Liver (tissue), 8 donors: ENCODE measurements at regions not wholly inside any gene's neighbourhood (a gene's known extent, or its start where the extent isn't known, plus 50 kb on each side); places are given as distances from the start of the nearest gene placed in this dataset.

Experiments
- DNase-seq: peaks from one replicate; pipeline ENCODE4 v3.0.0-alpha.2; 2017; ENCODE audit warnings: low spot score
- H3K27ac ChIP-seq, 2 donors: one replicate each; pipeline ENCODE4 v1.7.0; 2013; ENCODE audit warnings: inconsistent platforms in 2 of 2, low read length in 2 of 2, control low read depth in 1 of 2, low read depth in 1 of 2, mild to moderate bottlenecking in 1 of 2
- H3K27me3 ChIP-seq, 4 donors: one replicate each; pipeline versions ENCODE4 v1.6.1 to v1.7.0; 2013; ENCODE audit warnings: low read length in 3 of 4, inconsistent platforms in 1 of 4, mild to moderate bottlenecking in 1 of 4, moderate library complexity in 1 of 4; ENCODE audit not compliant: control insufficient read depth in 4 of 4, insufficient read depth in 4 of 4
- H3K36me3 ChIP-seq, 4 donors: one replicate each; pipeline versions ENCODE4 v1.6.1 to v1.7.0; 2013; ENCODE audit warnings: low read length in 3 of 4, mild to moderate bottlenecking in 3 of 4, low read depth in 1 of 4, moderate library complexity in 1 of 4; ENCODE audit not compliant: control insufficient read depth in 4 of 4, insufficient read depth in 3 of 4
- H3K4me1 ChIP-seq, 4 donors: one replicate each; pipeline versions ENCODE4 v1.6.1 to v1.7.0; 2013; ENCODE audit warnings: low read length in 3 of 4, mild to moderate bottlenecking in 3 of 4, moderate library complexity in 1 of 4; ENCODE audit not compliant: control insufficient read depth in 4 of 4, insufficient read depth in 4 of 4
- H3K4me3 ChIP-seq, 3 donors: one replicate each; pipeline versions ENCODE4 v1.6.1 to v1.7.0; 2013; ENCODE audit warnings: low read length in 3 of 3, control low read depth in 1 of 3, low read depth in 1 of 3, mild to moderate bottlenecking in 1 of 3
- H3K9ac ChIP-seq, 2 donors: one replicate each; pipeline ENCODE4 v1.7.0; 2013; ENCODE audit warnings: low read length in 2 of 2, mild to moderate bottlenecking in 2 of 2, moderate library complexity in 2 of 2, control low read depth in 1 of 2, low read depth in 1 of 2
- H3K9me3 ChIP-seq, 4 donors: one replicate each; pipeline versions ENCODE4 v1.6.1 to v1.7.0; 2013; ENCODE audit warnings: low read length in 3 of 4; ENCODE audit not compliant: control insufficient read depth in 4 of 4
- EGR1 ChIP-seq, 2 donors: IDR thresholded peaks; 2 replicates each; pipeline ENCODE4 v1.6.1; 2016 to 2018; ENCODE audit warnings: antibody characterized with exemption in 2 of 2, low read depth in 2 of 2
- FOXA2 ChIP-seq: IDR thresholded peaks from 2 replicates; pipeline ENCODE4 v1.6.1; 2016; ENCODE audit warnings: antibody characterized with exemption
- GABPA ChIP-seq, 2 donors: IDR thresholded peaks in 1 of 2; conservative IDR thresholded peaks in 1 of 2; 2 replicates each; pipeline ENCODE4 v1.6.1; 2016; ENCODE audit warnings: antibody characterized with exemption in 2 of 2, mild to moderate bottlenecking in 1 of 2, moderate library complexity in 1 of 2
- HNF4A ChIP-seq, 2 donors: conservative IDR thresholded peaks; 2 replicates each; pipeline ENCODE4 v1.6.1; 2016; ENCODE audit warnings: antibody characterized with exemption in 2 of 2, mild to moderate bottlenecking in 2 of 2
- JUND ChIP-seq, 2 donors: IDR thresholded peaks; 2 replicates each; pipeline ENCODE4 v1.6.1; 2016; ENCODE audit warnings: antibody characterized with exemption in 2 of 2
- NR2F2 ChIP-seq: IDR thresholded peaks from 2 replicates; pipeline ENCODE4 v1.6.1; 2016; ENCODE audit warnings: antibody characterized with exemption
- RAD21 ChIP-seq, 2 donors: IDR thresholded peaks; 2 replicates each; pipeline ENCODE4 v1.6.1; 2016; ENCODE audit warnings: antibody characterized with exemption in 2 of 2, mild to moderate bottlenecking in 2 of 2
- RXRA ChIP-seq, 2 donors: IDR thresholded peaks; 2 replicates each; pipeline ENCODE4 v1.6.1; 2017 to 2018; ENCODE audit warnings: antibody characterized with exemption in 2 of 2, mild to moderate bottlenecking in 1 of 2
- TAF1 ChIP-seq: conservative IDR thresholded peaks from 2 replicates; pipeline ENCODE4 v1.6.1; 2016; ENCODE audit warnings: antibody characterized with exemption, mild to moderate bottlenecking
- YY1 ChIP-seq: IDR thresholded peaks from 2 replicates; pipeline ENCODE4 v1.6.1; 2016; ENCODE audit warnings: antibody characterized with exemption, mild to moderate bottlenecking
- ZBTB33 ChIP-seq: IDR thresholded peaks from 2 replicates; pipeline ENCODE4 v1.6.1; 2016; ENCODE audit warnings: antibody characterized with exemption
- WGBS: extraction: QIAGEN DNeasy Blood & Tissue Kit; methylation state at CpG from one replicate; pipeline ENCODE4 v1.1.7; 2013; 5-methylcytosine and 5-hydroxymethylcytosine counted together
- TF ChIP-seq, protein P1 (sequence below): IDR thresholded peaks from 2 replicates; pipeline ENCODE4 v1.6.1; 2016; ENCODE audit warnings: antibody characterized with exemption, mild to moderate bottlenecking
- TF ChIP-seq, protein P2 (sequence below): IDR thresholded peaks from 2 replicates; pipeline ENCODE4 v1.6.1; 2016; ENCODE audit warnings: antibody characterized with exemption
- TF ChIP-seq, protein P3 (sequence below): fragments of 150-350 bp; IDR thresholded peaks from 2 replicates; pipeline ENCODE4 v1.5.1; 2017; ENCODE audit warnings: improper control_type of control experiment, low read depth, low read length; ENCODE audit not compliant: missing input control
- donor health status: healthy.
- donor health status: healthy.
- donor health status: healthy.
- donor health status: healthy.
- donor health status: healthy.

DNA sequence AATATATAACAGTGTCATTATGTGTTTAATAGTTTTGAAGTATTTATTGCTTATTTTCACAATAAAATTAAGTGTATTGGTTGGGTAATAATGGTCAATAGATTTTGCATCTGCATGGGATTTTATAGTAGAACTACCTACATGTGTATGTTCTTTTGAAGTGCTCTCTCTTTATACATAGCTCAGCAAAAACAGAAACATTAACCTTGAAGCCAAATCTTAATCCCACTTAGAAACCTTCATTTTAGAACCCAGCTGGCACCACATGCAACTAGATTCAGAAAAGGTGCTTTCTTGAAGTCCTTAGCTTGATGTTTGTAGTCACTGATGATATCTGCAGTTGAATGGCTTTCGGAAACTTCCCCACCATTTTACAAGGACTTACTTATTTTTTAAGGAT is 146.9 kb upstream of the IL12A start:
- no peaks in the 10 kb centered on the region for H3K36me3 ChIP-seq
- no peaks in the 10 kb centered on the region for H3K9me3 ChIP-seq
- TF ChIP-seq GABPA (IDR thresholded peaks at IDR 0.05 in 1 of 2, conservative IDR thresholded peaks at IDR 0.05 in 1 of 2), result no peak
- TF ChIP-seq RXRA (IDR thresholded peaks at IDR 0.05), result no peak
- H3K27ac ChIP-seq, result no peak overlapping the region
- no peak overlapping the region for H3K9ac ChIP-seq
- DNase-seq, result no peak
- peaks cover 0 to 7% (median 5%) of the 10 kb centered on the region in 4 donors for H3K4me1 ChIP-seq
- 90% methylated on average over 1 of the region's 1 CpG for WGBS
- no peaks in the 10 kb centered on the region for H3K27me3 ChIP-seq
- no peak overlapping the region for H3K4me3 ChIP-seq

- Histone ChIP-seq H3K9me3 (no peaks in the 10 kb centered on the region), H3K27ac (no peak overlapping the region), H3K36me3 (no peaks in the 10 kb centered on the region), H3K4me1 (peaks cover 0 to 7% (median 5%) of the 10 kb centered on the region in 4 donors), H3K4me3 (no peak overlapping the region), H3K9ac (no peak overlapping the region), H3K27me3 (no peaks in the 10 kb centered on the region)
- no peak for DNase-seq
- 82% methylated on average over 7 of the region's 7 CpGs for WGBS
- TF ChIP-seq FOXA2 (no peak), ZBTB33 (no peak), RAD21 (IDR thresholded peaks at IDR 0.05) (no peak), YY1 (no peak), NR2F2 (no peak), TAF1 (no peak)
- TF ChIP-seq, protein P1, sequence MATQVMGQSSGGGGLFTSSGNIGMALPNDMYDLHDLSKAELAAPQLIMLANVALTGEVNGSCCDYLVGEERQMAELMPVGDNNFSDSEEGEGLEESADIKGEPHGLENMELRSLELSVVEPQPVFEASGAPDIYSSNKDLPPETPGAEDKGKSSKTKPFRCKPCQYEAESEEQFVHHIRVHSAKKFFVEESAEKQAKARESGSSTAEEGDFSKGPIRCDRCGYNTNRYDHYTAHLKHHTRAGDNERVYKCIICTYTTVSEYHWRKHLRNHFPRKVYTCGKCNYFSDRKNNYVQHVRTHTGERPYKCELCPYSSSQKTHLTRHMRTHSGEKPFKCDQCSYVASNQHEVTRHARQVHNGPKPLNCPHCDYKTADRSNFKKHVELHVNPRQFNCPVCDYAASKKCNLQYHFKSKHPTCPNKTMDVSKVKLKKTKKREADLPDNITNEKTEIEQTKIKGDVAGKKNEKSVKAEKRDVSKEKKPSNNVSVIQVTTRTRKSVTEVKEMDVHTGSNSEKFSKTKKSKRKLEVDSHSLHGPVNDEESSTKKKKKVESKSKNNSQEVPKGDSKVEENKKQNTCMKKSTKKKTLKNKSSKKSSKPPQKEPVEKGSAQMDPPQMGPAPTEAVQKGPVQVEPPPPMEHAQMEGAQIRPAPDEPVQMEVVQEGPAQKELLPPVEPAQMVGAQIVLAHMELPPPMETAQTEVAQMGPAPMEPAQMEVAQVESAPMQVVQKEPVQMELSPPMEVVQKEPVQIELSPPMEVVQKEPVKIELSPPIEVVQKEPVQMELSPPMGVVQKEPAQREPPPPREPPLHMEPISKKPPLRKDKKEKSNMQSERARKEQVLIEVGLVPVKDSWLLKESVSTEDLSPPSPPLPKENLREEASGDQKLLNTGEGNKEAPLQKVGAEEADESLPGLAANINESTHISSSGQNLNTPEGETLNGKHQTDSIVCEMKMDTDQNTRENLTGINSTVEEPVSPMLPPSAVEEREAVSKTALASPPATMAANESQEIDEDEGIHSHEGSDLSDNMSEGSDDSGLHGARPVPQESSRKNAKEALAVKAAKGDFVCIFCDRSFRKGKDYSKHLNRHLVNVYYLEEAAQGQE, result no peak
Measured at GRCh38 chr3:159843840-159844730, 144.6 kb upstream of the IL12A start.

DNA sequence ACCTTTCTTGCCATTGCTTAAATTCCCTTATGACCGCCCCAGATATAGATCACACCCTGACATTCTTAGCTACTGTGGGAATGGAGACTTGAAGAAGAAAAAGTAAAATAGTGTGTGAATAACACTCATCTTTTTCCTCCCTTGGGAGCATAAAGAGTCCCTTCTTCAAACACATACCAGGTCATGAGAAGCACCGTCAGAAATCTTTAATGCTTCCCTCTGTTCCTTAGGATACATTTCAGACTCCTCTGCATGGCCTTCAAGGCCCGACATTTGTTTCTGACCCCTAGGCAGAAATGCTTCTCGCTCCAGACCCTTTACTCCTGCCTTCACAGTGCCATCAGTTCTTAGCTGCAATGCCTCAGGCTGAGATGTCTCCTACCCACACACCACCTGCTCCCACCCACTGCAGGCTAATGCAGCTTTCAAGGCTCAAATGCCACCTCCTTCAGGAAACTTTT is 143.8 kb upstream of the IL12A start:
- Histone ChIP-seq H3K36me3 (no peaks in the 10 kb centered on the region), H3K4me3 (no peak overlapping the region), H3K9ac (no peak overlapping the region), H3K4me1 (peaks cover 0 to 7% (median 5%) of the 10 kb centered on the region in 4 donors), H3K9me3 (no peaks in the 10 kb centered on the region), H3K27me3 (no peaks in the 10 kb centered on the region), H3K27ac (no peak overlapping the region)
- 90% methylated on average over 4 of the region's 4 CpGs for WGBS
- no peak for DNase-seq
- no peak for TF ChIP-seq NR2F2
- TF ChIP-seq EGR1 (IDR thresholded peaks at IDR 0.05; ENCODE audit: low read depth in 2 of 2), result no peak
- TF ChIP-seq, protein P2, sequence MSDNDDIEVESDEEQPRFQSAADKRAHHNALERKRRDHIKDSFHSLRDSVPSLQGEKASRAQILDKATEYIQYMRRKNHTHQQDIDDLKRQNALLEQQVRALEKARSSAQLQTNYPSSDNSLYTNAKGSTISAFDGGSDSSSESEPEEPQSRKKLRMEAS, result no peak
- no peak for TF ChIP-seq JUND (IDR thresholded peaks at IDR 0.05)
- TF ChIP-seq YY1, result no peak
- TF ChIP-seq RAD21 (IDR thresholded peaks at IDR 0.05), result no peak
- no peak for TF ChIP-seq RXRA (IDR thresholded peaks at IDR 0.05)
- no peak for TF ChIP-seq HNF4A (conservative IDR thresholded peaks at IDR 0.05)
- TF ChIP-seq, protein P1, result no peak
- TF ChIP-seq, protein P3, sequence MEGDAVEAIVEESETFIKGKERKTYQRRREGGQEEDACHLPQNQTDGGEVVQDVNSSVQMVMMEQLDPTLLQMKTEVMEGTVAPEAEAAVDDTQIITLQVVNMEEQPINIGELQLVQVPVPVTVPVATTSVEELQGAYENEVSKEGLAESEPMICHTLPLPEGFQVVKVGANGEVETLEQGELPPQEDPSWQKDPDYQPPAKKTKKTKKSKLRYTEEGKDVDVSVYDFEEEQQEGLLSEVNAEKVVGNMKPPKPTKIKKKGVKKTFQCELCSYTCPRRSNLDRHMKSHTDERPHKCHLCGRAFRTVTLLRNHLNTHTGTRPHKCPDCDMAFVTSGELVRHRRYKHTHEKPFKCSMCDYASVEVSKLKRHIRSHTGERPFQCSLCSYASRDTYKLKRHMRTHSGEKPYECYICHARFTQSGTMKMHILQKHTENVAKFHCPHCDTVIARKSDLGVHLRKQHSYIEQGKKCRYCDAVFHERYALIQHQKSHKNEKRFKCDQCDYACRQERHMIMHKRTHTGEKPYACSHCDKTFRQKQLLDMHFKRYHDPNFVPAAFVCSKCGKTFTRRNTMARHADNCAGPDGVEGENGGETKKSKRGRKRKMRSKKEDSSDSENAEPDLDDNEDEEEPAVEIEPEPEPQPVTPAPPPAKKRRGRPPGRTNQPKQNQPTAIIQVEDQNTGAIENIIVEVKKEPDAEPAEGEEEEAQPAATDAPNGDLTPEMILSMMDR, result no peak
